ENCODE measurements at regions not wholly inside any gene's neighbourhood (a gene's known extent, or its start where the extent isn't known, plus 50 kb on each side); places are given as distances from the start of the nearest gene placed in this dataset.

DNA sequence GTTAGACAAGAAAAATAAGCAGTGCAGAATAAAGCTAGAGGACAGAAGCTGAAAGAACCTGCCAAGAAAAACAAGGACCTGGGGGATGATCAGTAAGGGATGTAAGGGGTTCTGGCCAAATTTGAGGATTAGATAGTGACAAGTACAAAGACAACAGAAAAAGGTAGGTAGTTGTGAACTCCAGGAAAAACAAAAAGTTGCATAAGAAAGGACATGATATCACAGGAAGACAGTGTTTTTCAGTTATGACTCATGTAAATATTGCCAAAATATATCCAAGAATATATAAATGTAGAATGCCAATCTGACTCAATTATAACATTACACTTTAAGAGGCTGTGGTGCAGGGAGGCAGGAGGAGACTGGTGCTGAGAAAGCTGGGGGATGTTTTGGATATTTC, 209.8 kb upstream of the SH3BP4 start:
- no peak for DNase-seq
- in situ Hi-C loops (cut with MboI; ENCODE audit: low pct_unique_long_range_greater_than_20kb, low sequenced_read_pairs), result no loop called here

DNA sequence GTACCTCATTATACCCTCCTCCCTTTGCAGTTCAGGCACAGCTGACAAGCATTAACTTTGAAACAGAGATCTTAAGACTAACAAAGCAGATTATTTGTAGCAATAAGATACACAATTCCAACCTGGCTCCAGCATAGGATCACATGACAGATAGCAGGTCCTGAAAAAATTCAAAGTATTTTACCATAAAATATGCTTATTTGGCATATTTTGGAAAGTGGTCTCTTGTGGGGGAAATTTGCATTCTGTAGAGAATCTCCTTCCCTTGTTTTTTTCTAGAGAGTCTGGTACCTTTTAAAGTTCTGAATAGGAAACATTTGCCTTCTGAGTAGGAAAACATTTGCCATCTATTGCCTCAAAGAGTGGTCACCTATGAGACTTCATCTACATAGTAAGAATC, 212.8 kb upstream of the SH3BP4 start:
- in situ Hi-C loops (cut with MboI; ENCODE audit: low pct_unique_long_range_greater_than_20kb, low sequenced_read_pairs), result no loop called here
- no peak for DNase-seq

DNA sequence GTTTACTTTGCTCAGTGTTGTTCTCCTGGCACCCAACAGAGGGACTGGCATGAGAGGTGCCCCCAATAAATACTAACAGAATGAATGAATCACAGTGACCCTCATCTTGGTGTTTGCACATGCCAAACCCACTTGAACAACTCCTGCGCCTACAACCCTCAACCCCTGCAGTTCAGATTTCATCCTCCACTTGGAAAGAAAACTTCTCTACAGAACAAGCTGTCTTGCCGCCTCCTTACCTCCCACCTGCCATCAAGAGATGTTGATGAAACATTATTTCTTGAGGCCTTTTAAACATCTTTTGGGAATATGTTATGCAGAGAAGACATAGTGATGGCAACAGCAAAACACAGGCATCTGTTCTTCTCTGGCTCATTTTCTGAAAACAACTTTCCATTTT, 216.0 kb upstream of the SH3BP4 start:
- no peak for DNase-seq
- in situ Hi-C loops (cut with MboI; ENCODE audit: low pct_unique_long_range_greater_than_20kb, low sequenced_read_pairs), result no loop called here

DNA sequence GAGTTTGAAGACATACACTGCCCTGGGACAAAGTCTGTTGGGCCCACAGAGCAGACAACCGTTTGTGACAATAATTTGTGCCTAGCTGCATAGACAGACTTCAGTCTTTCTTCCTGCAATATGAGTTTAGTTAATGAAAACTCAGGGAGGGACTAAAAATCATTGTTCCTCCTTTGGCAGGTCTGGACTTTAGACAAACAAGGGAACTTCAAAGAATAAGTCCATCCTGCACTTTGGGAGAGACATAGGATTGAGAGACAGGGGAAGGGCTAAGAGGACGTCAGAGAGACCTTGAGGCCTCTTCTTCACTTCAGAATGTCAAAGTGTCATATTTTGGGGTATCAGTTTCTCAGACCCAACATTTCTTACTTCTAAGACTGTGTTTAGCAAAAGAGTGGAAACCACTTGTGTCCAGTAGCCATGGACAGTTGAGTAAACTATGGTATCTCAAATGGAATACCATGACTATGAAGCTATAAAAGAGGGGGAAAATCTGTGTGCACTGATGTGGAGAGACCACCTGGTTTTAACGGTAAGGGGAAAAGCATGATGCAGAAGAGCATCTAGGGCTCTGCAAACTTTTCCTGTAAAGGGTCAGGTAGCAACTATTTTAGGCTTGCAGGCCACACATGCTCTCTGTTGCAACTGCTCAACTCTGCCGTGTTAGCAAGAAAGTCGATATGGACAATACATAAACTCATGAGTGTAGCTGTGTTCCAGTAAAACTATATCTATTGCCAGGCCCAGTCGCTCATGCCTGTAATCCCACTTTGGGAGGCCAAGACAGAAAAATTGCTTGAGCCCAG, 217.8 kb upstream of the SH3BP4 start:
- in situ Hi-C loops (cut with MboI; ENCODE audit: low pct_unique_long_range_greater_than_20kb, low sequenced_read_pairs), result no loop called here
- no peak for DNase-seq

DNA sequence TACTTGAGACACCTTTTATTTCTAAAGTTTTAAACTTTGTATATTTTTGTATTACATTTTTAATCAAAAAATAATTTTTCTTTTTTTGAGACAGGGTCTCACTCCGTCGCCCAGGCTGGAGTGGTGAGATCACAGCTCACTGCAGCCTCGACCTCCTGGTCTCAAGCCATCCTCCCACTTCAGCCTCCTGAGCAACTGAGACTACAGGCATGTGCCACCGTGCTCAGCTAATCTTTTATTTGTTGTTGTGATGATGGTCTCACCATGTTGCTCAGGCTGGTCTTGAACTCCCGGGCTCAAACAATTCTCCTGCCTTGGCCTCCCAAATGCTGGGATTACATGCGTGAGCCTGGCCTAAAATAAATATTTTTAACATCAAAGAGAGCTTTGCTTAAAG, 218.7 kb upstream of the SH3BP4 start:
- in situ Hi-C loops (cut with MboI; ENCODE audit: low pct_unique_long_range_greater_than_20kb, low sequenced_read_pairs), result no loop called here

DNA sequence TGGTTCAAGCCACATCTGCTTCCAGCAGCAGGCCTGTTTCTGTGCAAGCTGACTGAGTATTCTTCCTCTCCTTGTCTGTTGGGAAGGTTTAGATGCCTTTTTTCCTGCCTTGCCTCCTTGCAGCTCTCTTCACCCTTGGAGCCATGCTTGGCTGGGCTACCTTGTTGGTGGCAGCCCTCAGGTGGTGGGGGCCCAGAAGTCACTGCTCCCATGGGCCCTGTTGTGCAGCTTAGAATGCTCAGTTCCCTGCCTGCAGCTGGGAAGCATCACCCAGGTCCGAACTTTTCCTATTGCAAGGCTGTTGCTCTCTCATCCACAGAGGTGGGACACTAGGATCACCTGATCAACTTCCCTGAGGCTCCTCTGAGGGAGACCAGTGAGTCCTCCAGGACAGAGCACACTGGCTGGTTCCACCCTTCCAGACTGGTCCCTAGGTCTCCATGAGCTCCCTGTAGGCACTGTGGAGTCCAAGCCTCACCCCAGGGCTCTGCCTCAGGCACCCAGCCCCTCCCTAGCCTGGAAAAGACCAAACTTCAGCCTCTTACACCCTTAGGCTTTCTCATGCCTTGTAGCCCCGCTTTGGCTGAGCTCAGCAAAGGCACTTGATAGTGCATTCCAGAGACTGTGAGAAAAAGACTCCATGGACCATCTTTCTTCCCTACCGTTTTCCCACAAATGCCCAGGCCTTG, 219.3 kb upstream of the SH3BP4 start:
- DNase-seq, result no peak
- in situ Hi-C loops (cut with MboI; ENCODE audit: low pct_unique_long_range_greater_than_20kb, low sequenced_read_pairs), result no loop called here

More for the DNA sequence above, 218.7 kb upstream of the SH3BP4 start:
- no peak for DNase-seq

DNA sequence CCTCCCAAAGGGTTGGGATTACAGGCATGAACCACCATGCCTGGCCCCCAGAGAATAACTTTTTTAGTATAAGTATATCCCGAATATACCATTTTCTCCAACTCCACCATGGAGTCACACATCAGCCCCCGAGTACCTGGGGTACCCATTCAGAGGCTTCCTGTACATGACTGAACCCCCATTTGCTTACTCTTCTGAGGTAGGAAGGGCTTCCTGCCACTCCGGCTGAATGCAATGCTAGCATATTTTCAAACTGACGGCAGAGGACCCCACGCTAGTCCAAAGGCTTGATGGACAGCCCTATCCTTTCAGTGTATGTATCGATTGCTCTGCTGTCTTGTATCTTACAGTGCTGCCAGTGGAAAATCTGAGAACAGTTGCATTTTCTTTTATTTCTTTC, 220.6 kb upstream of the SH3BP4 start:
- no peak for DNase-seq
- in situ Hi-C loops (cut with MboI; ENCODE audit: low pct_unique_long_range_greater_than_20kb, low sequenced_read_pairs), result no loop called here

DNA sequence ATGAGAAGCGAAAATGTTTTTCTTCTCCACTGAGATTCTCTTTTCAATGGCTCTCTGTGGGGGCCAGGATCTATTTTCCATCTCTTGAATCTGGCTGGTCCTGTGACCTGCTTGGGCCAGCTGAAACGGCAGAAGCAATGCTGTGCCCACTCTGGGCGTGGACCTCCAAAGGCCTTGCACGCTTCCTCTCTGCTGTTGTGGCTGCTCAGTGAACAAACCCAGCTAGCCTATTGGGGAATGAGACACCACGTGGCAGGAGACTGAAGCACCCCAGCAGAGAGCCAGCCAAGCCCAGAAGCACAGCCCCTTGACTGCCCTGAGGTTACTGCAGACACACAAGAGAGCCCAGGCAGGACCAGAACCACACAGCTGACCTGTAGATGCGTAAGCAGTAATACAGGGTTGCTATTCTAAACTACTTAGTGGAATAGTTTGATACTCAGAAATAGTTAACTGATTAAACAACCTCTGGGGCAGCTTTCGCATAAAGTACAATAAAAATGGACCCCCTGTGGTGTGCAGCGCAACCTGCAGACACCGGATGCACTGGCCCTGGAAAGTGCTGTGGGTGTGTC, 221.7 kb upstream of the SH3BP4 start:
- in situ Hi-C loops (cut with MboI; ENCODE audit: low pct_unique_long_range_greater_than_20kb, low sequenced_read_pairs), result no loop called here
- DNase-seq, result no peak

DNA sequence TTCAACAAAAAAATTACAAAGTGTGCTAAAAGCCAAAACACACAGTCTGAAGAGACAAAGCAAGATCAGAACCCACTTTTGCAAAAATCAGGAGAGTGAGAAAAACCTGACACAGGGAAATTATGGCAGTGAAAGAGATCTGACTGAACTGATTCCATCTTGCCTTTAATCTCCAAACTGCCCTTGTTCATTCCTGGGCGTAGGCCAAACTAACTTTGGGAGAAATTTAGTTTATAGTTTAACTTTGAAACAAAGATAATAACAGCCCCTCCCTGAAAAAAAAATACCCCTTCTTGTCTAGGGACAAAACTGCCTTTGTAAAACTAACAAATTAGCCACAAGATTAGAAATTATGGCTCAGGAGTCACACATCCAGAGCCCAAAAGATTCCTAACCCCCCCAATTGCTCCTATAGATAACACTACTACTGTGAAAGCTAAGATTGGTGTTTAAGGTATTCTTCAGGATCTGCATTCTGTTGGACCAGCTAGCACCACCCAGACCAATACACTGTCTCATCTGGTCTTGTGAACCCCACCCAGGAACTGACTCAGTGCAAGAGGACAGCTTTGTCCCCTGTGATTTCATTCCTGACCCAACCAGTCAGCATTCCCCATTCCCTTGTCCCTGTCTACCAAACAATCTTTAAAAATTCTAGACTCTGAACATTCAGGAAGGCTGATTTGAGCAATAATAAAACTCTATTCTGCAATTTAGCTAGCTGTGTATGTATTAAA, 226.1 kb upstream of the SH3BP4 start:
- DNase-seq, result no peak
- in situ Hi-C loops (cut with MboI; ENCODE audit: low pct_unique_long_range_greater_than_20kb, low sequenced_read_pairs), result no loop called here

DNA sequence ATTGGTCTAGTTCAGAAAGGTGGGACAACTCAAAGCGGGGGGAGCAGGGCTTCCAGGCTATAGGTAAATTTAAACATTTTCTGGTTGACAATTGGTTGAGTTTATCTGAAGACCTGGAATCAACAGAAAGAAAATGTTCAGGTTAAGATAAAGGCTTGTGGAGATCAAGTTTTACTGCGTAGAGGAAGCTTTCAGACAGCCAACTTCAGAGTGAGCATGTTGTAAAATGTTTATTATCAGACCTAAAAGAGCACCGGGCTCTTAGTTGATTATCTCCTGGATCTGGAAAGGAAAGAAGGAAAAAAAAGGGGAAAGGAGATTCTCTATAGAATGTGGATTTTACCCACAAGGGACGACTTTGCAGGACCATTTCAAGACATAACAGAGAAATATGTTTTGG, 227.0 kb upstream of the SH3BP4 start:
- in situ Hi-C loops (cut with MboI; ENCODE audit: low pct_unique_long_range_greater_than_20kb, low sequenced_read_pairs), result no loop called here

DNA sequence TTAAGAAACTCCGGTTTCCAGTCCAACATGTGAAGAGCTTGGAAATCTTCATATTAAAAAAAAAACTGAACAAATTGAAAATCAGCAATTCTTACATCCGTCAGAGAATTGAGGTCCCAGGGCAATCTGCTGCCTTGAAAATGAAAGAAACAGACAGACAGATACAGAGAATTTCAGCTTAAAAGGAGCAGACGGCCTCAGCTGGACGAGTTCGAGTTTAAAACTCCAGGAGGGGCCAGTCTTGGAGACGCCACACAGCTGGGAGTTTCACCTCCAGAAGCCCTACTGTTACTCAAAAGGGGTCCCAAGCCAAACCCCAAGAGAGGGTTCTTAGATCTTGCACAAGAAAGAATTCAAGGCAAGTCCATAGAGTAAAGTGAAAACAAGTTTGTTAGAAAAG, 226.5 kb upstream of the ARL4C start:
- DNase-seq, result no peak
- in situ Hi-C loops (cut with MboI; ENCODE audit: low pct_unique_long_range_greater_than_20kb, low sequenced_read_pairs), result no loop called here

More for the DNA sequence above, 227.0 kb upstream of the SH3BP4 start:
- no peak for DNase-seq

DNA sequence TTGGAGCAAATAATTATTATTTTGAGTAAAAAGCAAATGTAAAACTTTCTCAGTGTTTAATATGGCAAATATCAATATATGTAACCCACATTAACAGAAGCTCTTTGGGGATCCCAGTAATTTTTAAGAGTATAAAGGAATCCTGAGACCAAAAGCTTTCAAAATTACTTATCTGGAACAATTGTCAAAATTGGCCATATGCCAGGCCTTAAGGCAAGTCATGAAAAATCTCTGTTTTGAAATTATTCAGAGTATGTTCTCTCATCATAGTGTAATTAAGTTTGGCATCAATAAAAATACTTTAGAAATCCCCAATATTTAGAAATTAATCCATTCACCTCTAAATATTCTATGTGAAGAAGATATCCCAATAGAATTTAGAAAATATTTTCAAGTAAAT, 225.3 kb upstream of the ARL4C start:
- DNase-seq, result no peak
- in situ Hi-C loops (cut with MboI; ENCODE audit: low pct_unique_long_range_greater_than_20kb, low sequenced_read_pairs), result no loop called here

DNA sequence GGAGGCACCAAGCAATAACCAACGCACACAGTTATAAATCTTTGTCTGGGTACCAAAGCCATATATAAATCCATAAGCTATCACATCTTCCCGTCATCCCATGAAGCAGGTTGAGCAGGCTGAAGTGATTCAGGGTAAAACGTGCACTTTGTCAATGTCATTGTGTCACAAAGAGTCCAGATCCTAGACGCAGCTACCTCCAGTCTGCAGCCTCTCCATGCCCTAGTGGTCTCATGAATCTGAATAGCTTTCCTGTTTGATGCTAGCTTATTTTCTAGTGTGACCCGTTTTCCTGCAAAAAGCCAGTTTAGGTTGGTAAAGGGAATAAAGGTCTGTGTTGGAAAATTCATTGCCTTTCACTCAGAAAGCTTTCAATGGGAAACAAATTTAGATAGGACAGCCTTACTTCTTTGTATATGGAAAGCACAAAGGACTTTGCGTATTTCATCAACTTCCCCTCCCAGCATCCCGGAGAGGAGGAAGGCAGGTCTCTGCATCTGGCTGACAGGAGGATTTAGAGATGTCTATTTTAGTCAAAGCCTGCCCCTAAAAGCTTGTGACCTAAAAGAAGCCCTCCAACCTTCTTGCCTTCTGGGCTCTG, 222.3 kb upstream of the ARL4C start:
- no peak for DNase-seq
- in situ Hi-C loops (cut with MboI; ENCODE audit: low pct_unique_long_range_greater_than_20kb, low sequenced_read_pairs), result no loop called here

DNA sequence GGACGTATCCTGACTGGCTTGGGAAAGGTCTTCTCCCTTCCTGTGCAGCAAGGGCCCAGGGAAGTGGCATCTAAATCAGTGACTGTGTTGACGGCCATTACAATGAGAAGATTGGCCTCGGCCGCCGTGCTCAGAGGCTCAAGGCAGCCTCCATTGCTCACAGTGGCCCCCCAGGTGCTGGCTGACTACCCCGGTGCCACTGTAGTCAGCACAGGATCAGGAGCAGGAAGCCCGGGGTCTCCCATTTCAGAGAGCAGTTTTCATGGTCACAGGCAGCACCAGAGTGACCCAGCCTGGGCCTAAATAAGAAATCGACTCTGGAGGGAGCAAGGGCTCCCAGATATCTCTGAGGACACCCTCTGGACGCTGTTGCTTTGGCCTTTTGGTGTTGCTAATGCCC, 219.4 kb upstream of the ARL4C start:
- in situ Hi-C loops (cut with MboI; ENCODE audit: low pct_unique_long_range_greater_than_20kb, low sequenced_read_pairs), result no loop called here
- DNase-seq, result no peak

DNA sequence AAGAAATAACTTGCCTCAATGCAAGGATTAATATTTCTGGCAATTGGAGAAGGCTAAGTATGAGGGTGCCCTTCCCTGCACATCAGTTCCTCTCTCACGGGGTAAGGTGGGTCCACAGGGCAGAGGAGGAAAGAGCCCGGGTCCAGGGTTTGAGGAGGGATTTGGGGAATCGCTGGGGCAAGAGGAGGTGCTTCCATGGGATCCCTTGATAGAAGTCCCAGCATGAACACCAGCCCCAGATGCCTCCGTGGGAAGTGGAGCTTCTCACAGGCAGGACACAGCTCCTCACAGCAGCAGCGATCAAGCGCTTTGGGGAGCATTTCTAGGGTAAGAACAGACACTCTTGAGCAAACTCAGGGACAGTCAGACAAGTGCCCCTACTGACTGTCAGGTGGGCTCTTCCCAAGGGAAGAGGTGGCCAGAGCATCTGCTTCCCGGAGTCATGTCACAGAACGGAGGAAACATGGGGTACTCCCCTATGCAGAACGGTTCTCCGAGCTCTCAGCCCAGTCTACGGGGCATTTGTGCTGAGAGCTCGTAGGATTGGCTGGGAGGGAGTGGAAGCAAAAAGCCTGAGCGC, 218.9 kb upstream of the ARL4C start:
- in situ Hi-C loops (cut with MboI; ENCODE audit: low pct_unique_long_range_greater_than_20kb, low sequenced_read_pairs), result no loop called here
- DNase-seq, result no peak

DNA sequence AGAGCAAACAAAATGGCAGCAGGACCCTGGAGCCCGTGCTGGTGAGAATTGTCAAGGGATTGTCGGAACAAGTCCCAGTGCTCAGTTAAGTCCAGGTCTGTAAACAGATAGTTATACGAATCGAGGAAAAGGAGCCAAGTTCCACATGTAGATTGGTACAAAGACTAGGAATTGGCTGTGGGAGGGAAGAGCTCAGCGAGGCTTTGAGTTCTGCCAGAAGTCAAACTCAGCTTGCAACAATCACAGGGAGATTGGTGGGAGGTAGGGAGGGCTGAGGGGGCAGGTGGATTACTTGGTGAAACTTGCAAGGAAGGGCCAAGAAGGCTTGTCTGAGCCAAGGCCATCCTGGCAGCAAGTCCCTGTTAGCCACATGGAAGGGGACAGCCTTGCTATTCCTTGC, 217.8 kb upstream of the ARL4C start:
- in situ Hi-C loops (cut with MboI; ENCODE audit: low pct_unique_long_range_greater_than_20kb, low sequenced_read_pairs), result no loop called here
- DNase-seq, result no peak

DNA sequence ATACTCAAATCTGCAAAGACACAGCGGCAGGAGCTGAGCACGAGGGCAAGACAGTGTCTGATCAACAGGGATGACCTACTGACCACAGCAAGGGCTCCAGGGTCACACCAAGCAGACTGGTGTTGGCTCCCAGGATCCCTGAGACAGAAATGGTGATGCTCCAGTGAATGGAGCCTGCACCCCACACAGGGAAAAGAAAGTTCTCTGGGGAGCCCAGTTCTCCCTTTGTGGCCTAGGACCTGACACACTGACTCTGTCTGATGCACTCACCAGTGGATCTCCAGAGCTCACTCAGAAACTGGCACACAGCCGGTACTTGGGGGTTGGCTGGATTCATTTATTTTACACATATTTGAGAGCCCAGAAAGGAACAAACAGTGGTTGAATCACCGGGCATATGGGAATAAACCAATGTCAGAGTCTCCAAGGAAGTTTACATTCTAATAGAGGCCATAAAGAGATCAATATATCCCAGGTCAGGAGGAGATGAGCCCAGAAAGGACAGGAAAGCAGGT, 215.6 kb upstream of the ARL4C start:
- in situ Hi-C loops (cut with MboI; ENCODE audit: low pct_unique_long_range_greater_than_20kb, low sequenced_read_pairs), result no loop called here
- DNase-seq, result no peak

DNA sequence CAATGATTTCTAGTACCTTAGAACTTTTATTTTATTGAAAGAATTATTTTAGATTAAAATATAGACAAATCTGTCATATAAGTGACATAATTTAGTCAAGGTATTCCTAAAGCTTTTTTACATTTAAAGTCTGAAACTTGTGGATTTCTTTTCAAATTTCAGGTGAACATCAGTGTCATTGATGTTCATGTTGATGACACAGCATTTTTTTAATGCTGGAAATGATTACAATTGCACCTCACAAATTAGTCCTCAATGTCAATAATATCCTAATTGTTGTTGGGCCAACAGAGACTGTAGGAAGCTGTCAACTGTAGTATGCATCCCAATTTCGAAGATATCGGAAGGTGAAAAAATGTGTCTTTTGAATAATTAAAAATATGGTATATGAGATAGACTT, 214.4 kb upstream of the ARL4C start:
- in situ Hi-C loops (cut with MboI; ENCODE audit: low pct_unique_long_range_greater_than_20kb, low sequenced_read_pairs), result no loop called here
- no peak for DNase-seq

DNA sequence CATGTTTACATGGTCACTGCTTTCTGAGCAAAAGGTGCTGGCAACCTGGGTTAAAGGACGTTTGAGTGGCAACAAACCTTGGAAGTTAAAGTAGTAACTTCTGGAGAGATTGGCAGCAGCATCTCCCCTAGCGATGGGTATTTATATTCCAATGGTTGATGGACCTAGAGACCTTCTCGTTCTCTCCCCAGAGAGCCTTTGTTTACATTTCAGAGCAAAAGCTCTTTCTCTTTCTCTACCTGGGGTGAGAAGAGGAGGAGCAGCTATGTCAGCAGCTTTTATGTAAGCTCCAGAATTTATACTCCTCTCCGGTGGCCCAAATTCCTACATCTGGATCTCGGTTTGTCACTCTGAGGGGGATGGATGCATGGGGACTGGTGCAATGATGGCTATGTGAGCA, 213.7 kb upstream of the ARL4C start:
- DNase-seq, result no peak
- in situ Hi-C loops (cut with MboI; ENCODE audit: low pct_unique_long_range_greater_than_20kb, low sequenced_read_pairs), result no loop called here
